ENCODE measurements at regions not wholly inside any gene's neighbourhood (a gene's known extent, or its start where the extent isn't known, plus 50 kb on each side); places are given as distances from the start of the nearest gene placed in this dataset.
"Not testable (repeated sequence)": the region's sequence is repeated elsewhere in the genome, so short reads cannot be mapped to it uniquely, and the experiment has no call there.

DNA sequence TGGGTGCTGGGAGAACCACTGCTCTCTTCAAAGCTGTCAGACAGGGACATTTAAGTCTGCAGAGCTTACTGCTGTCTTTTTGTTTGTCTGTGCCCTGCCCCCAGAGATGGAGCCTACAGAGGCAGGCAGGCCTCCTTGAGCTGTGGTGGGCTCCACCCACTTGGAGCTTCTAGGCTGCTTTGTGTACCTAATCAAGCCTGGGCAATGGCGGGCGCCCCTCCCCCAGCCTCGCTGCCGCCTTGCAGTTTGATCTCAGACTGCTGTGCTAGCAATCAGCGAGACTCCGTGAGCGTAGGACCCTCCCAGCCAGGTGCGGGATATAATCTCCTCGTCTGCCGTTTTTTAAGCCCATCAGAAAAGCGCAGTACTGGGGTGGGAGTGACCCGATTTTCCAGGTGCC, 125.6 kb upstream of the LRATD1 start:
- not testable (repeated sequence) for DNase-seq (ENCODE audit: low read depth)

- DNase-seq (ENCODE audit: low read depth), result peak; percentile 39
Measured at GRCh38 chr2:14511541-14511940, 121.0 kb upstream of the LRATD1 start.

DNA sequence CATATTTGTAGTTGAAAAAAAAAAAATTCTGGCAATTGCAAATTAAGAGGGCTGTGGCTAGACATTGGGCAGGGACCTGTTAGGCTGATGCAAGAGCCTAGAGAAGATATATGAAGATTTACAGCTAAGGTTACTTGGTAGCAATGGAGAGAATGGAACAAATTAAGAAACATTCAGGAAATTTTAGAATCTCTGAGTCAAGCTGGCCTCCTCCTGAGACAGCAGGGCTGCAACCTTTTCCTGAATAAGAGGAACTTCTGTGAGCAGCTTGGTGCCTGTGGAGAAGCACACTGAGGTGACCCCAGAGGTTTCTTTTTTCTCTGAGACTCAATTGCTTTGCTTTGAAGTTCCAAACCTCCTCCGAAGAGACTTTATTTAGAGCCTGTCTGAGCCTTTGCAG, 118.6 kb upstream of the LRATD1 start:
- no peak for DNase-seq (ENCODE audit: low read depth)

DNA sequence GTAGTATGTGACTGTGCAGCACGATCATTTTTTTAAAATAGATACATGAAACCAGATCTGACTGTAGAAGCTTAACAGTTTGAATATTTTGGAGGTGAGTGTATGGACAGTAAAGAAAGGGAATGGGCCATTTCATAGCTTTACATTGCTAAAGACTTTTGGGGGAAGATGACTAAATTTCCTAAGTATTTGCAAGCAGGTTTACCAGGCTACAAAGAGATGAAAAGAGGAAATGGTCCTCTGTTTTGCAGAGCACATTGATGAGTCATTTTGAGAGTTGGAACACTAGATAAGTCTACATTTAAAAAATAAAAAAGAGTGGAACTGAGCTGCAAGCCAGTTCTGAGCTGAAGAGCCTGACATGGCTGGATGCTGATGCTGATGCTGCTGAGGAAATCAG, 115.7 kb upstream of the LRATD1 start:
- DNase-seq (ENCODE audit: low read depth), result peak; percentile 95

GRCh38 chr2:14517731-14518130, 114.8 kb upstream of the LRATD1 start:
- peak; percentile 36 for DNase-seq (ENCODE audit: low read depth)

DNA sequence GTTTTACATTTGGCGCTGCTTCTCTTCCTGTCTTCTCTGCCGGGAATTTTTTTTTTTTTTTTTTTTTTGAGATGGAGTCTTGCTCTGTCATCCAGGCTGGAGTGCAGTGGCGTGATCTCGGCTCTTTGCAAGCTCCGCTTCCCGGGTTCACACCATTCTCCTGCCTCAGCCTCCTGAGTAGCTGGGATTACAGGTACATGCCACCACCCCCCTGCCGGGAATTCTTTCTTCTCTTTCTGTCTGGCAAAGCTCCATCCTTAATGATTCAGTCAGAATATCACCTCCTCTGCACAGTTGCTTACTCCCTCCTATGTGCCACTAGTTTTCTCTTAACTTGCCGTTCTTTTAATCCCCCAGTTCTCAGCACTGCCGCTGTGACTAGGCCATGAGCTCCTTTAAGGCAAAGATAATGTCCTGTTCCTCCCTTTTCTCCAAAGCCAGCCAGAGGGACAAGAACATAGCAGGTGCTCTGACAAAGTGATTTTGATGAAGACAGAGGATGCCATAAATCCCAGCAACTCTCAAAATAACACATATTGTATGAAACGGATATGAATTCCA, 112.1 kb upstream of the LRATD1 start:
- no peak for DNase-seq (ENCODE audit: low read depth)

DNA sequence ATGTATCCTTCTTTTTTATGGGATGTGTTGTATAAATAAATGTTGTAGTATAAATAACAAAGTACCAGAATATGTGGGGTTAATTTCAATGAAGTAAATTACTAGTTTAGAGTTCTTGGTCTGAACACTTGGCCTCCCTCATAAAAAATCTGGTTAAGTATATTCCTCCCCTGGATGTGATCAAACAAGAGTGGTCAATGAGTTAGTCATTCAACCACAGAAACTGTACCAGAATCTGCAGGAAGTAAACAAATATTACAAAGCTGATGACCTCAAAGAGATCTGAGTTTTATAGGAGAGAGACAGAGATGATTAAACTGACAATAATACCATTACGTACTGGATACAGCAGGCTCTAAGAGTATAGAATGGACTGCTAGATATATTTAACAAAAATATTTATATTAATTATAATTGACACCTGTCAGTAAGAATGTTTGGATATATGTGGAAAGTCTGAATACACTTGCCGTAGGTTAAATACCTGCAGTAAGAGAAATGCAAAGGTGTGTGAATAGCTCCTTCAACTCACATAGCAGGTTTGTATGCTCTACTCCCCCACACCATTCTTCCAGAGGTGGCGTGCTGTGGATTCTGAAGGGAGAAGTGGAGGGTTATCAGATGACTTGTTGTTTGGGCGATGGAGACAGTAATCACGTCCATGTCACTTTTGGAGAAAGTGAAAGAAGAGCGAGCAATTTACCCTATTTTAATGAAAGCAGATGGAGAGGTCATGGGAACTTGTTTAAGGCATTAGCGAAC, 108.3 kb upstream of the LRATD1 start:
- DNase-seq (ENCODE audit: low read depth), result peak; percentile 90

DNA sequence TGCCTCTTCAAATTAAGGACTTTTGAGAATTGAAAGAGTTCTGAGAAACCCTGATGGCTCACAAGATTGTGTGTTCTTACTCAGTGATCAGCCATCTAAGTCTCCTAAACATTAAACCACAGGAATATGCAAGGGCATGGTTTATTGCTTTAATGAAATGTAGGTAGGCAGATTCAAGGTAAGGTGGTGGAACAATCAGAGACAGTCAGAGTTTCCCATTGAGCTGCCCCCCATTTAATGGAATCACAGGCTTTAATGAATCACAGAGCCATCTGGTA, 107.8 kb upstream of the LRATD1 start:
- no peak for DNase-seq (ENCODE audit: low read depth)

DNA sequence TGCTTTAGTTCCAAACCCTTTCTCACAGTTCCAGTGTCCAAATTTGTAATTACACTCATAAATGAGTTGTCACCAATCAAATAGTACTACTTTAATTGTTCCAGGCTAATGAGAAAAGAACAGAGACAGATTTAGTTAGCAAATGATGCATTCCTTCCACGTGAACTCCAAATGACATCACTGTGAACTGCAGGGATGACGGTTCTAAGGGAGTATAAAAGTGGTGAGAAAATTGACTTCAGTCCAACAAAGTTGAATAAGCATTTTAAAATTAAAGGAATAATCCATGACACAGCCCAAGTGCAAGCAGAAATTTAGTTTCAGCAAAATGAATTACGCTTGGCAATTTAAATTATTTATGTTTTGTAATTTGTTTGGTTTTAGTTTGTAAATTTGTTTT, 102.0 kb upstream of the LRATD1 start:
- DNase-seq (ENCODE audit: low read depth), result peak; percentile 41

DNA sequence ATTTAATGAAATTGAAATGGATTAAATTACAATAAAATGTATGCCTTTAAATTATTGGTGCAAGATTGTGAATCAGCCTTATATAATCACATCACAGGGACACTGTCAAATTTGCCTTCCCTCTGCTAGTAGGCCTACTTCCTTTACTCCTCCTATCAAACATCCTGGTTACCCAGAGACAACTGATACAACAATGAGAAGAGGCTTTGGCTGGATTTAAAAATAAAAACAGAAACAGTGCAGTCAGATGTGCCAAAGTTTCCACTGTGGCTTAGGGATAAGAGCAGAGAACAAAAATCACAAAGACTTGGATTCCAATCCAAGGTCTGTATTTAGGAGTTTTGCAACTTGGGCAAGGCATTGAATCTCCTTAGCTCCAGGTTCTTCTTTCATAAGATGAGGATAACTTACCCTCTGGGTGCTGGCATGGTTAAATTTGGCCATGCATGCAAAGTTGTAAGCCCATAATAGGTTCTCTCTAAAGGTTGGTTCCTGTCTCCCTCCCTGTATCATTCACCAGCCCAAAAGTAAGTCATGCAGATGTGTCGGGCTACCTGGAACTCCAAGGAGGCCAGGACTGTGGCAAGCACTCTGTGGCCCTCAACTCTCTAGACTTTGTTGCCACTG, 99.3 kb upstream of the LRATD1 start:
- no peak for DNase-seq (ENCODE audit: low read depth)

- no peak for DNase-seq (ENCODE audit: low read depth)
Measured at GRCh38 chr2:14535156-14535555, 97.4 kb upstream of the LRATD1 start.

GRCh38 chr2:14536976-14537375, 95.5 kb upstream of the LRATD1 start:
- no peak for DNase-seq (ENCODE audit: low read depth)

GRCh38 chr2:14540015-14540414, 92.5 kb upstream of the LRATD1 start:
- DNase-seq (ENCODE audit: low read depth), result no peak

GRCh38 chr2:14543284-14543683, 89.2 kb upstream of the LRATD1 start:
- peak; percentile 26 for DNase-seq (ENCODE audit: low read depth)

DNA sequence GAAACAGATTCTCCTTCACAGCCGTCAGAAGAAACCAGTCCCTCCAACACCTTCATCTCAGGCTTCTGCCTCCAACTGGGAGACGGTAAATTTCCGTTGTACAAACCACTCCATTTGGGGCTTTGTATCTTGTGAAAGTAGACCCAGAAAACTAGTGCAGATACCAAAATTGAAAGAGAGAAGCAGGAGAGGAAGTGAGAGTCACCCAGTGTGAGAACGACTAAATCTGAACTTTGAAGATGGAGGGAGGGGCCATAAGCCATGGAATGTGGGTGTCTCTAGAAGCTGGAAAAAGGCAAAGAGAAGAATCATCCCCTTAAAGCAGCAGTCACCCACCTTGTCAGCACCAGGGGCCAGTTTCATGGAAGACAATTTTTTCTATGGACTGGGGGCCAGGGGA, 88.3 kb upstream of the LRATD1 start:
- DNase-seq (ENCODE audit: low read depth), result no peak

DNA sequence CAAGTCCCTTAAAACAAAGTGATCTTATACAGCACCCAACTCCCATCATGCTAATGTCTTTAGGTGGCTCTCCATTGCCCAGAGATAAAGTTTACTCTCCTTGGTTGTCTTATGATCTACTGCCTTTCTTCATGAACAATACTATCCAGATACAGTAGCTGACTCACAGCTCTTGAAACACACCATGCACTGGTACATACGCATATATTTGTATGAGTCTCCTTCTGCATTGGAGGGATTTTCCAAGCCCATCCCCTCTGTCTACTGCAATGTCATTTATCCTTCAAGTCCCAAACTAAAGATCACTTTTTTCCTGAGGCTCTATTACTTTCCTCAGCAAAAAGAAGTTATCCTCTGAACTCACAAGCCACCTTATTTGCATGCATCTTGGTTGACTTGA, 84.7 kb upstream of the LRATD1 start:
- no peak for DNase-seq (ENCODE audit: low read depth)

- no peak for DNase-seq (ENCODE audit: low read depth)
Measured at GRCh38 chr2:14550658-14551057, 81.9 kb upstream of the LRATD1 start.

GRCh38 chr2:14551069-14551468, 81.4 kb upstream of the LRATD1 start:
- DNase-seq (ENCODE audit: low read depth), result no peak

- no peak for DNase-seq (ENCODE audit: low read depth)
Measured at GRCh38 chr2:14552286-14552685, 80.2 kb upstream of the LRATD1 start.

GRCh38 chr2:14552818-14553217, 79.7 kb upstream of the LRATD1 start:
- DNase-seq (ENCODE audit: low read depth), result no peak

- no peak for DNase-seq (ENCODE audit: low read depth)
Measured at GRCh38 chr2:14554849-14555545, 77.5 kb upstream of the LRATD1 start.

DNA sequence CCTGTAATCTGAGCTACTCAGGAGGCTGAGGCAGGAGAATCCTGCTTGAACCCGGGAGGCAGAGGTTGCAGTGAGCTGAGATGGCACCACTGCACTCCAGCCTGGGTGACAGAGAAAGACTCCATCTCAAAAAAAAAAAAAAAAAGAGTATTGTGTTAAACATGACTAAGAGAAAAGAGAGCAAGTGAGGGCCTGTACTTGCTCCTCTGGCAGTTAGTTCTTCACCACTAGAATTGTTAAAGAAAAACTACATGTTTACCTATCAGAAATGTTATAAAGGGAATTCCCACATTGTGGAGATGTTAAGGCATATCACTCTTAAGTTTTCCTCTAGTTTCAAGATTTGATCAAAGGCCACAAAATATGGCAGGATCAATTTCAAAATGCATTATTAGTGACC, 75.4 kb upstream of the LRATD1 start:
- DNase-seq (ENCODE audit: low read depth), result no peak

DNA sequence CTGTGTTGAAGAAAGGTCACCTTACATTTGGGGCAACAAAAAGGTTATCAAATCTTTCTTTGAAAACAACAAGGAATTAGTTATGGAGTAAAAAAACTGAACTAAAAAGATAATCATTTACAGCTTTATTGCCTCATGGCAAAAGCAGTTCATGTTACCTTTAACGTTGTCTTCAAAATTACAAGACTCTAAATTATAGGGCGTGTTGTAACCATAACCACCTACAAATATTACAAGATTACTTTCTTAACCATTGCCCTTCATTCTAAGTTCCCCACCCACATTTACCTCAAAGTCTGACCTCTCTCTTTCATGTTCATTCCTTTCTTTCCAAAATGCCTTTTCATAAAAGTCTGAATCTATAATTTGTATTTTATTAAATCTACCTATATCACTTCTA, 74.6 kb upstream of the LRATD1 start:
- DNase-seq (ENCODE audit: low read depth), result no peak
